RWPE2 (cell line): ENCODE measurements at regions not wholly inside any gene's neighbourhood (a gene's known extent, or its start where the extent isn't known, plus 50 kb on each side); places are given as distances from the start of the nearest gene placed in this dataset.

Experiments used
- ATAC-seq: fragments of 200-7000 bp; cut with Tn5 transposase; 3 replicates; pipeline ENCODE4 v1.9.1; 2021; ENCODE audit warnings: low read depth
- DNase-seq: peaks from one replicate; pipeline ENCODE4 v3.0.0-alpha.2; 2020; ENCODE audit warnings: low spot score
- H3K27ac ChIP-seq: fragments of 450-650 bp; 2 replicates; pipeline ENCODE4 v1.5.1; 2017; ENCODE audit warnings: mild to moderate bottlenecking; ENCODE audit not compliant: poor library complexity, severe bottlenecking
- H3K27me3 ChIP-seq: fragments of 250-450 bp; sonication (Bioruptor Pico); 2 replicates; pipeline ENCODE4 v1.5.1; 2021; ENCODE audit warnings: mild to moderate bottlenecking, moderate library complexity; ENCODE audit not compliant: insufficient read depth, poor library complexity, severe bottlenecking
- H3K36me3 ChIP-seq: fragments of 250-450 bp; sonication (Bioruptor Pico); 2 replicates; pipeline ENCODE4 v1.5.1; 2020; ENCODE audit warnings: low read depth, mild to moderate bottlenecking, moderate library complexity
- H3K4me1 ChIP-seq: fragments of 250-450 bp; sonication (Bioruptor Pico); 2 replicates; pipeline ENCODE4 v1.5.1; 2021; ENCODE audit warnings: mild to moderate bottlenecking, moderate library complexity; ENCODE audit not compliant: insufficient read depth, poor library complexity, severe bottlenecking
- H3K4me3 ChIP-seq: fragments of 250-450 bp; sonication (Bioruptor Pico); 2 replicates; pipeline ENCODE4 v1.5.1; 2021; ENCODE audit warnings: mild to moderate bottlenecking, moderate library complexity; ENCODE audit not compliant: severe bottlenecking
- H3K9me3 ChIP-seq: fragments of 250-450 bp; sonication (Bioruptor Pico); 2 replicates; pipeline ENCODE4 v1.5.1; 2021; ENCODE audit warnings: mild to moderate bottlenecking, moderate library complexity; ENCODE audit not compliant: severe bottlenecking
- CTCF ChIP-seq: fragments of 450-650 bp; IDR thresholded peaks from one replicate; pipeline ENCODE4 v1.5.1; 2017; ENCODE audit warnings: mild to moderate bottlenecking, moderate library complexity; ENCODE audit not compliant: poor library complexity, severe bottlenecking

- H3K27ac ChIP-seq = no peak overlapping the region
- no peaks in the 10 kb centered on the region for H3K36me3 ChIP-seq
- TF ChIP-seq CTCF = no peak
- no peak overlapping the region for H3K4me3 ChIP-seq
- no peak for ATAC-seq
- H3K9me3 ChIP-seq = no peaks in the 10 kb centered on the region
- H3K4me1 ChIP-seq = no peaks in the 10 kb centered on the region
- H3K27me3 ChIP-seq = no peaks in the 10 kb centered on the region
- no peak for DNase-seq
Measured at GRCh38 chr13:90770334-90770733, 577.2 kb upstream of the MIR17HG start.

GRCh38 chr13:90773681-90774080 lies 573.8 kb upstream of the MIR17HG start:
- DNase-seq (no peak), ATAC-seq (no peak)
- Histone ChIP-seq H3K4me1 (no peaks in the 10 kb centered on the region), H3K27me3 (no peaks in the 10 kb centered on the region), H3K4me3 (no peak overlapping the region), H3K9me3 (peaks cover 2% of the 10 kb centered on the region), H3K27ac (no peak overlapping the region), H3K36me3 (no peaks in the 10 kb centered on the region)
- no peak for TF ChIP-seq CTCF

- Histone ChIP-seq H3K4me3 (no peak overlapping the region), H3K27me3 (no peaks in the 10 kb centered on the region), H3K4me1 (no peaks in the 10 kb centered on the region), H3K9me3 (peaks cover 2% of the 10 kb centered on the region), H3K36me3 (no peaks in the 10 kb centered on the region), H3K27ac (no peak overlapping the region)
- no peak for TF ChIP-seq CTCF
- DNase-seq (no peak), ATAC-seq (no peak)
Measured at GRCh38 chr13:90776051-90776748, 571.3 kb upstream of the MIR17HG start.

GRCh38 chr13:90783273-90783672 lies 564.2 kb upstream of the MIR17HG start:
- Histone ChIP-seq H3K4me1 (no peaks in the 10 kb centered on the region), H3K27me3 (no peaks in the 10 kb centered on the region), H3K27ac (no peak overlapping the region), H3K4me3 (no peak overlapping the region), H3K36me3 (no peaks in the 10 kb centered on the region), H3K9me3 (peaks cover 1% of the 10 kb centered on the region)
- no peak for TF ChIP-seq CTCF
- ATAC-seq (no peak), DNase-seq (no peak)

GRCh38 chr13:90787007-90787406 lies 560.5 kb upstream of the MIR17HG start:
- peaks cover 1% of the 10 kb centered on the region for H3K9me3 ChIP-seq
- H3K27me3 ChIP-seq = no peaks in the 10 kb centered on the region
- no peaks in the 10 kb centered on the region for H3K36me3 ChIP-seq
- H3K27ac ChIP-seq = no peak overlapping the region
- DNase-seq = no peak
- no peaks in the 10 kb centered on the region for H3K4me1 ChIP-seq
- H3K4me3 ChIP-seq = no peak overlapping the region
- no peak for ATAC-seq
- no peak for TF ChIP-seq CTCF
